ENCODE measurements at regions not wholly inside any gene's neighbourhood (a gene's known extent, or its start where the extent isn't known, plus 50 kb on each side); places are given as distances from the start of the nearest gene placed in this dataset.

DNA sequence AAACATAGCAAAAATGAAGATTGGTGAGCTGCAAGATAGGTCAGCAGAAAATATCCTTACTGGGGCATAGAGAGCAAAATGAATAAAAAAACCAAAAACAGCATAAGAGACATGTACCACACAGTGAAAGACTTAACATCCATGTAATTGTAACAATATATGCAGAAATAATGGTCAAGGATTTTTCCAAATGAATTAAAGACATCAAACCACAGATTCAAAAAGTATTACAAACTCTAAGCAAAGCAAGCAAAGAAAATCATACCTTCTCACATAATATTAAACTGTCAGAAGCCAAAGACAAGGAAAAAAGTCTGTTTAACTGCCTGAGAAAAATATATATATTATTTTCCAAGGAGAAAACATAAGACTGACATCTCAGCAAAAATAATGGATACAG is 111.3 kb downstream of the MIS18A start:
- H3K27me3 ChIP-seq (ENCODE audit: control insufficient read depth in 2 of 2, insufficient read depth in 1 of 2, low read length in 1 of 2), result no peaks in the 10 kb centered on the region
- H3K27ac ChIP-seq (ENCODE audit: low read depth in 1 of 2, low read length in 1 of 2), result no peak overlapping the region
- no peak for DNase-seq (ENCODE audit: low read depth in 6 of 9, low spot score in 9 of 9)
- H3K9me3 ChIP-seq (ENCODE audit: control insufficient read depth in 2 of 2, insufficient read depth in 1 of 2, low read length in 1 of 2), result no peaks in the 10 kb centered on the region
- H3K36me3 ChIP-seq (ENCODE audit: control insufficient read depth in 2 of 2, insufficient read depth in 2 of 2, low read length in 1 of 2), result no peaks in the 10 kb centered on the region
- no peak overlapping the region for H3K4me3 ChIP-seq (ENCODE audit: low read length in 2 of 2)
- H3K4me1 ChIP-seq (ENCODE audit: control insufficient read depth in 2 of 2, insufficient read depth in 2 of 2, low read length in 2 of 2), result no peaks in the 10 kb centered on the region

DNA sequence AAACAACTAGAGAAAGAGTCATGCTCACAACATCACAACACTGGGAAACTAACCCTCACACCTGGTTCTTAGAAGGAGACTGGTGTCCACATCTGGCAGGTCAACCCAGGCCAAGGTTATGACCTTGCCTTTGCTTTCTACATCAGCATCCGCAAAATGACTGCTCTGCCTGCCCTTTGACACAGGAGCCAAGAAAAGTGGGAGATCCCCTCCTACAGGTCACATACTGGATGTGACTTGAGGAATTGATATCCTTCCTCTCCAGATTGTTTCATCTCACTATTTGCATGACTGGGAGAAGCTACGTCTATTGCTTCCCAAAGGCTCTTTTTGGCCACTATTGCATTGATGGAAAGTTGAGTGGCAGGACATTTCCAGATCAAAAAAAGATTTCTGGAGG is 115.5 kb downstream of the MIS18A start:
- Histone ChIP-seq H3K36me3 (ENCODE audit: control insufficient read depth in 2 of 2, insufficient read depth in 2 of 2, low read length in 1 of 2) (no peaks in the 10 kb centered on the region), H3K4me3 (ENCODE audit: low read length in 2 of 2) (no peak overlapping the region), H3K27ac (ENCODE audit: low read depth in 1 of 2, low read length in 1 of 2) (no peak overlapping the region), H3K4me1 (ENCODE audit: control insufficient read depth in 2 of 2, insufficient read depth in 2 of 2, low read length in 2 of 2) (no peaks in the 10 kb centered on the region), H3K9me3 (ENCODE audit: control insufficient read depth in 2 of 2, insufficient read depth in 1 of 2, low read length in 1 of 2) (no peaks in the 10 kb centered on the region), H3K27me3 (ENCODE audit: control insufficient read depth in 2 of 2, insufficient read depth in 1 of 2, low read length in 1 of 2) (no peaks in the 10 kb centered on the region)
- WGBS, result 89% methylated on average over 2 of the region's 2 CpGs
- no peak for DNase-seq (ENCODE audit: low read depth in 6 of 9, low spot score in 9 of 9)

DNA sequence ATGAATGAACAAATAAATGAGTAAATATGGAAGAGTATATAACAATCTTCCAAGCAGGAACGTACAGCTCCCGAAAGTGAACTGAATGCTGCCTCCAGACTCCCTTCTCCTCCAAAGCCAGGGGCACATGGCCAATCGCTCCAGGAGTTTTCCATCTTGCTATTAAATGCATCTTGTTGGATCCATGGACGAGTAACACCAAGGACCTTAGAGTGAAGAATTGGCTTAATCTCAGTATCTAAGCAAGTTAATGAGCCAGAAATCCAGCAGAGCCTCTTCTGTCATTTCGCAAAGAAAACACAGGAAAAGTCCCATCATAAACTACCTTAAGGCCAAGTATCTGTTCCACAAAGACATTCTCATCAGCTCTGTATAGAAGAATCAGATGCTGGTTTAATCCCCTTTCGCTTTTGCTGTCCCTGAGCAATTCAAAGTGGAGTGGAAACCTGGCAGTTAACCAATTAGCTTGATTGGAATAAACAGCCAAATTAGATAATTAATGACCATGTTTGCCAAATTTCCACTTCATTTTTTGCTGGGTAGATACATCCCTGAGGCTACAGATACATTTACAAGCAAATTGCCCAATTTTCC is 116.0 kb downstream of the MIS18A start:
- H3K36me3 ChIP-seq (ENCODE audit: control insufficient read depth in 2 of 2, insufficient read depth in 2 of 2, low read length in 1 of 2), result no peaks in the 10 kb centered on the region
- no peaks in the 10 kb centered on the region for H3K27me3 ChIP-seq (ENCODE audit: control insufficient read depth in 2 of 2, insufficient read depth in 1 of 2, low read length in 1 of 2)
- H3K27ac ChIP-seq (ENCODE audit: low read depth in 1 of 2, low read length in 1 of 2), result no peak overlapping the region
- H3K4me3 ChIP-seq (ENCODE audit: low read length in 2 of 2), result no peak overlapping the region
- H3K4me1 ChIP-seq (ENCODE audit: control insufficient read depth in 2 of 2, insufficient read depth in 2 of 2, low read length in 2 of 2), result no peaks in the 10 kb centered on the region
- WGBS, result 93% methylated on average over 6 of the region's 6 CpGs
- no peaks in the 10 kb centered on the region for H3K9me3 ChIP-seq (ENCODE audit: control insufficient read depth in 2 of 2, insufficient read depth in 1 of 2, low read length in 1 of 2)
- no peak for DNase-seq (ENCODE audit: low read depth in 6 of 9, low spot score in 9 of 9)

DNA sequence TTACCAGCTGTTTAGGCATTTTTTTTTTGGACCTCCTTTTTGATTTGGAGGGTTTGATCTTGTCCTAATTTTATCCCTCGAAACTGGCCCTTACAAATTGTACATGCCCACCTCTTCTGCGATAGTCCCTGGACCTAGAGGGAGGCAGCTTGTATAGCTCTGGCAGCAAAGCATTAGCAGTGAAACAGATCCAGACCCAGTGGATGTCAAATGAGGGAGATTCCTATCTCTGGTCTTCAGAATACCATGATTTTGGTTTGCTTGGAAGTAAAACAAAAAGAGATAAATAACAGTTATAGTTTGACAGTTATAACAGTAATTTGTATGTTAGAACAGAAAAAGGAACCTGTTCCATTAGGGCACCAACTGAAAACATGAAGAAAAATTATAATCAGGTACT is 123.6 kb downstream of the MIS18A start:
- Histone ChIP-seq H3K4me1 (ENCODE audit: control insufficient read depth in 2 of 2, insufficient read depth in 2 of 2, low read length in 2 of 2) (no peaks in the 10 kb centered on the region), H3K4me3 (ENCODE audit: low read length in 2 of 2) (no peak overlapping the region), H3K9me3 (ENCODE audit: control insufficient read depth in 2 of 2, insufficient read depth in 1 of 2, low read length in 1 of 2) (no peaks in the 10 kb centered on the region), H3K36me3 (ENCODE audit: control insufficient read depth in 2 of 2, insufficient read depth in 2 of 2, low read length in 1 of 2) (no peaks in the 10 kb centered on the region), H3K27me3 (ENCODE audit: control insufficient read depth in 2 of 2, insufficient read depth in 1 of 2, low read length in 1 of 2) (no peaks in the 10 kb centered on the region), H3K27ac (ENCODE audit: low read depth in 1 of 2, low read length in 1 of 2) (no peak overlapping the region)
- 93% methylated on average over 2 of the region's 2 CpGs for WGBS
- DNase-seq (ENCODE audit: low read depth in 6 of 9, low spot score in 9 of 9), result no peak

DNA sequence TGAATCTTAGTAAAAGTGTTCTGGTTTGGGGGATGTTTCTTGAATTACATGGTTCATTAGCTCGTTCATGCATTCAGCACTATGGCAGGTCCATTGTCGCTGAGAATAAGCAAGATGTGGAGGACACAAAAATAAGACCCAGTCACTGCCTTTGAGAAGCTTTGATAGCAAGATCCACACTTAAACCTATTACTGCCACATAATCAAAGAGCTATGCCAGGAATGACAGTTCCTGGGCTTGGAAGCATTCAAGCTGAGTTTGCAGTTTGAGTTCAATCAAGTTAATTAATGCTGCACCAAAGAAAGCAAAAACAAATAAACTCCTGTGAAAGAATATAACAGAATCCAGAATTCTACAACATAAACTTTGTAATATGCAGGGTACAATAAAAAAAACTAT is 131.8 kb downstream of the MIS18A start:
- Histone ChIP-seq H3K27me3 (ENCODE audit: control insufficient read depth in 2 of 2, insufficient read depth in 1 of 2, low read length in 1 of 2) (no peaks in the 10 kb centered on the region), H3K36me3 (ENCODE audit: control insufficient read depth in 2 of 2, insufficient read depth in 2 of 2, low read length in 1 of 2) (no peaks in the 10 kb centered on the region), H3K9me3 (ENCODE audit: control insufficient read depth in 2 of 2, insufficient read depth in 1 of 2, low read length in 1 of 2) (no peaks in the 10 kb centered on the region), H3K4me3 (ENCODE audit: low read length in 2 of 2) (no peak overlapping the region), H3K27ac (ENCODE audit: low read depth in 1 of 2, low read length in 1 of 2) (no peak overlapping the region), H3K4me1 (ENCODE audit: control insufficient read depth in 2 of 2, insufficient read depth in 2 of 2, low read length in 2 of 2) (no peaks in the 10 kb centered on the region)
- WGBS, result 60% methylated on average over 2 of the region's 2 CpGs
- no peak for DNase-seq (ENCODE audit: low read depth in 6 of 9, low spot score in 9 of 9)

DNA sequence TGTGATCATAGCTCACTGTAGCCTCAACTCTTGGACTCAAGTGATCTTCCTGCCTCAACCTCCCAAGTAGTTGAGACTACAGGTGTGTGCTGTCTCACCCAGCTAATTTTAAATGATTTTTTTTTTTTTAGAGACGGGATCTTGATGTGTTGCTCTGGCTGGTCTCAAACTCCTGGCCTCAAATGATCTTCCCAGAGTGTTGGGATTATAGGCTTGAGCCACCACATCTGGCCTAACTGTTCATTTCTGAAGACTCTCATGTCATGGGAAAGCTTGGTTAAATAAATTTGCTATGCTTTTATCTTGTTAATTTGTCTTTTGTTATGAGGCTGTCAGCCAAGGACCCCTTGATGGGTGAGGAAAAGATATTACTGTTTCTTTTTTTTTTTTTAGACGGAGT is 134.0 kb downstream of the MIS18A start:
- Histone ChIP-seq H3K9me3 (ENCODE audit: control insufficient read depth in 2 of 2, insufficient read depth in 1 of 2, low read length in 1 of 2) (no peaks in the 10 kb centered on the region), H3K4me3 (ENCODE audit: low read length in 2 of 2) (no peak overlapping the region), H3K4me1 (ENCODE audit: control insufficient read depth in 2 of 2, insufficient read depth in 2 of 2, low read length in 2 of 2) (no peaks in the 10 kb centered on the region), H3K27me3 (ENCODE audit: control insufficient read depth in 2 of 2, insufficient read depth in 1 of 2, low read length in 1 of 2) (no peaks in the 10 kb centered on the region), H3K27ac (ENCODE audit: low read depth in 1 of 2, low read length in 1 of 2) (no peak overlapping the region), H3K36me3 (ENCODE audit: control insufficient read depth in 2 of 2, insufficient read depth in 2 of 2, low read length in 1 of 2) (no peaks in the 10 kb centered on the region)
- 95% methylated on average over 2 of the region's 2 CpGs for WGBS
- no peak for DNase-seq (ENCODE audit: low read depth in 6 of 9, low spot score in 9 of 9)

DNA sequence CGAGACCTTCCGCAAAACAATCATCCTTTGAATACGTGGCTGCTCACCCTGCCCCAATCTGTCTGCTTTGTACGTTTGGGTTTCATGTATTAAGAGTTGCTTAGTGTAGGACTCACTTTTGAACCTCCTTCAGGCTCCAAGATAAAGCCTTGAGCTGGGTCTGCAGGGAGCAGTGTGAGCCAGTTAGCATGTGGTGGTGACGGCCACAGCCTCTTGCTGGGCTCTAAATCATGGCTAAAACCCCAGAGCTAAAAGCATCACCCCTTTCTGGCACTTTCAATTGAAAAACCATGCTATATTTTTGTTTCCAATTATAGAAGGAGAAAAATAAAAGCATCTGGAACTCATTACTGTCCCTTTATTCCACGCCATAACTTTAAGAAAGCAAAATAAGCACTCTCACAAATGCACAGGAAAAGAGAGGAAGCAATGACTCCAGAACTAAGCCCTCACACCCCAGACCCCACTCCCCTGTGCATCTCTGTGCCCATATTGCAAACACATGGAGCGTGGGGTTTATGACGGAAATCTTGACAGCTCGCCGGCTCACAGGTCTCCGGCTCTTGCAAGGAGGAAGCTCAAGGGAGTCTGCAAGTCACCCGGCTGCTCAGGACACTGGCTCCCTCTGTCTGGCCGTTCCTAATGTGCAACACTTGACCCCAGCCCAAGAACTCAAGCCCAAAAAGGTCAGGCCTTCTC is 135.5 kb downstream of the MIS18A start:
- peak overlapping the region in 1 of 2 donors; percentile 32 for H3K27ac ChIP-seq (ENCODE audit: low read depth in 1 of 2, low read length in 1 of 2)
- DNase-seq (ENCODE audit: low read depth in 6 of 9, low spot score in 9 of 9), result no peak
- 57% methylated on average over 13 of the region's 13 CpGs for WGBS
- H3K9me3 ChIP-seq (ENCODE audit: control insufficient read depth in 2 of 2, insufficient read depth in 1 of 2, low read length in 1 of 2), result no peaks in the 10 kb centered on the region
- H3K27me3 ChIP-seq (ENCODE audit: control insufficient read depth in 2 of 2, insufficient read depth in 1 of 2, low read length in 1 of 2), result no peaks in the 10 kb centered on the region
- H3K4me3 ChIP-seq (ENCODE audit: low read length in 2 of 2), result no peak overlapping the region
- no peaks in the 10 kb centered on the region for H3K36me3 ChIP-seq (ENCODE audit: control insufficient read depth in 2 of 2, insufficient read depth in 2 of 2, low read length in 1 of 2)
- no peaks in the 10 kb centered on the region for H3K4me1 ChIP-seq (ENCODE audit: control insufficient read depth in 2 of 2, insufficient read depth in 2 of 2, low read length in 2 of 2)

DNA sequence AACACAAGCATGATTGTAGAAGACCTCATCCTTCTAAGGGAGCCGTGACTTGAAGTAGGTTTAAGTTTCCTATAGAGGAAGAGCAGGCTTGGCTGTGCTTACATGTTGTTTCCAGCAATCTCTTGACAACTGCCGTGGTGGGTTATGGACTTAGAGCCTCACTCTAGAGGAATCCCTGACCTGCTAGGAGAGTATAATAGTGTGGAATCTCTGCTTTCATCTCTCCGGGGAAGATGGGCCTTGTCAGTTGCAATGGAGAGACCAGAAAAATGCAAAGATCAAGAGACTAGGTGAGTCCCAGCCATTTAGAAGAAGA is 137.6 kb downstream of the MIS18A start:
- Histone ChIP-seq H3K4me3 (ENCODE audit: low read length in 2 of 2) (no peak overlapping the region), H3K9me3 (ENCODE audit: control insufficient read depth in 2 of 2, insufficient read depth in 1 of 2, low read length in 1 of 2) (no peaks in the 10 kb centered on the region), H3K36me3 (ENCODE audit: control insufficient read depth in 2 of 2, insufficient read depth in 2 of 2, low read length in 1 of 2) (no peaks in the 10 kb centered on the region), H3K4me1 (ENCODE audit: control insufficient read depth in 2 of 2, insufficient read depth in 2 of 2, low read length in 2 of 2) (no peaks in the 10 kb centered on the region), H3K27me3 (ENCODE audit: control insufficient read depth in 2 of 2, insufficient read depth in 1 of 2, low read length in 1 of 2) (no peaks in the 10 kb centered on the region), H3K27ac (ENCODE audit: low read depth in 1 of 2, low read length in 1 of 2) (no peak overlapping the region)
- no peak for DNase-seq (ENCODE audit: low read depth in 6 of 9, low spot score in 9 of 9)
- WGBS, result 90% methylated on average over 3 of the region's 3 CpGs

DNA sequence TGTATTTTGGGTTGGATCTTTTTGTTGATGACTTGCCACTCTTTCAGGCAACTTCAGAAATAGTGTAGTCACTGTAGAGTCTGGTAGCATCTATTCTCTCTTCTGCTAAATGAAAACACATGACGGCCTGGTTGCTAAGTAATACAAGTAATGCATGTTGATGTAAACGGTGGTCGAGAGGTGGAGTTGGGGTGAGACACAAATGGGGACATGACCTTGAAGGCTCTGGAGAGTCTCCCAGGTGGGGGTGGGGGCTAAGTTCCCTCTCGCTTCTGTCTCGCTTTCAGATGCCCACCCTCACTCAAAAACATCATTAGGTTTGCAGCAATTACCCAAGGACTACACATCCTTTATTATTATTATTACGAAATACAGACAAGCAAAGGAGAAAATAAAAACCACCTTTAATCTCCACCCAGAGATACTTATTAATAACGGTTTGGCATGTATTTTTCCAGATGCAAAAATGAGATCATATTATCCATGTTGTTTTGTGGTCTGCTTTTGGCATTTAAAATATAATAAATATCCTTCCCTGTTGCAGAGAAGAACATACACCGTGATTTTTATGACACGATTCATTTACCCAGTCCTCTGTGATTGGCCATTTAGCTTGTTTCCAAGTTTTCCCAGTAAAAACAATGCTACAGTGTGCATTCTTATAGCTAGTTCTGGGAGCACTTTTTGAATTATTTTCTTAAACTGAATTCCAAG is 138.1 kb downstream of the MIS18A start:
- H3K4me3 ChIP-seq (ENCODE audit: low read length in 2 of 2), result no peak overlapping the region
- WGBS, result 85% methylated on average over 9 of the region's 9 CpGs

More for the DNA sequence above, 138.1 kb downstream of the MIS18A start:
- Histone ChIP-seq H3K9me3 (ENCODE audit: control insufficient read depth in 2 of 2, insufficient read depth in 1 of 2, low read length in 1 of 2) (no peaks in the 10 kb centered on the region), H3K4me1 (ENCODE audit: control insufficient read depth in 2 of 2, insufficient read depth in 2 of 2, low read length in 2 of 2) (no peaks in the 10 kb centered on the region), H3K36me3 (ENCODE audit: control insufficient read depth in 2 of 2, insufficient read depth in 2 of 2, low read length in 1 of 2) (no peaks in the 10 kb centered on the region), H3K27me3 (ENCODE audit: control insufficient read depth in 2 of 2, insufficient read depth in 1 of 2, low read length in 1 of 2) (no peaks in the 10 kb centered on the region), H3K27ac (ENCODE audit: low read depth in 1 of 2, low read length in 1 of 2) (no peak overlapping the region)
- no peak for DNase-seq (ENCODE audit: low read depth in 6 of 9, low spot score in 9 of 9)
